H9 (cell line): ENCODE measurements at regions not wholly inside any gene's neighbourhood (a gene's known extent, or its start where the extent isn't known, plus 50 kb on each side); places are given as distances from the start of the nearest gene placed in this dataset.

ENCODE experiments used
- DNase-seq: peaks from one replicate; pipeline ENCODE4 v3.0.0-alpha.2; 2017
- H2AFZ ChIP-seq: one replicate; pipeline ENCODE4 v1.6.1; 2013; ENCODE audit warnings: mild to moderate bottlenecking, low read length, control low read depth, moderate library complexity
- H2AK5ac ChIP-seq: 2 replicates; pipeline ENCODE4 v1.6.1; 2013; ENCODE audit warnings: low read length, control low read depth, mixed read lengths; ENCODE audit not compliant: insufficient read length
- H2BK120ac ChIP-seq: one replicate; pipeline ENCODE4 v1.6.1; 2013; ENCODE audit warnings: low read depth, mild to moderate bottlenecking, low read length, control low read depth, inconsistent platforms; ENCODE audit not compliant: poor library complexity, severe bottlenecking
- H2BK12ac ChIP-seq: 2 replicates; pipeline ENCODE4 v1.6.1; 2013; ENCODE audit warnings: low read length, control low read depth, mixed read lengths, low read depth; ENCODE audit not compliant: insufficient read length
- H2BK15ac ChIP-seq: 2 replicates; pipeline ENCODE4 v1.6.1; 2013; ENCODE audit warnings: low read depth, low read length, control low read depth
- H2BK20ac ChIP-seq: one replicate; pipeline ENCODE4 v1.6.1; 2013; ENCODE audit warnings: low read depth, mild to moderate bottlenecking, low read length, control low read depth, inconsistent platforms; ENCODE audit not compliant: poor library complexity, severe bottlenecking
- H2BK5ac ChIP-seq: 2 replicates; pipeline ENCODE4 v1.6.1; 2013; ENCODE audit warnings: low read length, control low read depth, mixed read lengths; ENCODE audit not compliant: insufficient read length
- H3K14ac ChIP-seq: 2 replicates; pipeline ENCODE4 v1.6.1; 2013; ENCODE audit warnings: low read length, control low read depth; ENCODE audit not compliant: insufficient read depth
- H3K18ac ChIP-seq: 2 replicates; pipeline ENCODE4 v1.6.1; 2013; ENCODE audit warnings: low read depth, mild to moderate bottlenecking, mixed read lengths, low read length, control low read depth; ENCODE audit not compliant: insufficient read length
- H3K23ac ChIP-seq: 2 replicates; pipeline ENCODE4 v1.6.1; 2013; ENCODE audit warnings: low read length, control low read depth, mixed read lengths, low read depth; ENCODE audit not compliant: insufficient read length
- H3K23me2 ChIP-seq: 2 replicates; pipeline ENCODE4 v1.6.1; 2013; ENCODE audit warnings: low read depth, mild to moderate bottlenecking, mixed read lengths, low read length, control low read depth; ENCODE audit not compliant: insufficient read length, poor library complexity, severe bottlenecking
- H3K27ac ChIP-seq: 2 replicates; pipeline ENCODE4 v1.5.1; 2013; ENCODE audit warnings: low read length, control low read depth, mixed read lengths, low read depth; ENCODE audit not compliant: insufficient read length
- H3K27me3 ChIP-seq: 2 replicates; pipeline ENCODE4 v1.6.1; 2013; ENCODE audit warnings: low read length, control low read depth, inconsistent platforms; ENCODE audit not compliant: insufficient read depth
- H3K4ac ChIP-seq: 2 replicates; pipeline ENCODE4 v1.6.1; 2013; ENCODE audit warnings: low read depth, mild to moderate bottlenecking, control low read depth, inconsistent platforms, low read length, moderate library complexity
- H3K4me1 ChIP-seq: 2 replicates; pipeline ENCODE4 v1.6.1; 2013; ENCODE audit warnings: low read length, control low read depth, inconsistent platforms; ENCODE audit not compliant: insufficient read depth
- H3K4me2 ChIP-seq: 2 replicates; pipeline ENCODE4 v1.6.1; 2013; ENCODE audit warnings: low read length, control low read depth, mixed read lengths; ENCODE audit not compliant: insufficient read length, insufficient read depth
- H3K56ac ChIP-seq: 2 replicates; pipeline ENCODE4 v1.6.1; 2013; ENCODE audit warnings: low read depth, mild to moderate bottlenecking, mixed read lengths, low read length, control low read depth; ENCODE audit not compliant: insufficient read length
- H3K79me1 ChIP-seq: 2 replicates; pipeline ENCODE4 v1.6.1; 2013; ENCODE audit warnings: low read depth, mild to moderate bottlenecking, moderate library complexity, low read length, control low read depth, inconsistent platforms; ENCODE audit not compliant: insufficient read depth, poor library complexity, severe bottlenecking
- H3K79me2 ChIP-seq: 2 replicates; pipeline ENCODE4 v1.6.1; 2013; ENCODE audit warnings: low read length, control low read depth, inconsistent platforms; ENCODE audit not compliant: insufficient read depth
- H3K9ac ChIP-seq: 2 replicates; pipeline ENCODE4 v1.6.1; 2013; ENCODE audit warnings: low read length, control low read depth, mixed read lengths; ENCODE audit not compliant: insufficient read length; ENCODE audit errors: extremely low read depth
- H3K9me3 ChIP-seq: one replicate; pipeline ENCODE4 v1.6.1; 2013; ENCODE audit warnings: low read depth, low read length, inconsistent platforms; ENCODE audit not compliant: control insufficient read depth
- H3T11ph ChIP-seq: one replicate; pipeline ENCODE4 v1.6.1; 2013; ENCODE audit warnings: mild to moderate bottlenecking, low read length, control low read depth, inconsistent platforms
- H4K20me1 ChIP-seq: one replicate; pipeline ENCODE4 v1.6.1; 2013; ENCODE audit not compliant: control insufficient read depth, insufficient read length, insufficient read depth
- H4K5ac ChIP-seq: 2 replicates; pipeline ENCODE4 v1.6.1; 2013; ENCODE audit warnings: low read depth, mild to moderate bottlenecking, mixed read lengths, low read length, control low read depth; ENCODE audit not compliant: insufficient read length
- H4K8ac ChIP-seq: replicated peaks from 2 replicates; pipeline ENCODE4 v1.6.1; 2013; ENCODE audit warnings: low read length, control low read depth, mixed read lengths, low read depth; ENCODE audit not compliant: insufficient read length
- H4K91ac ChIP-seq: 2 replicates; pipeline ENCODE4 v1.6.1; 2013; ENCODE audit warnings: low read depth, mild to moderate bottlenecking, moderate library complexity, mixed read lengths, low read length, control low read depth; ENCODE audit not compliant: insufficient read length
- H3K27ac Mint-ChIP-seq, 3 experiments: 2 replicates in 2 of 3; 3 replicates in 1 of 3; pipeline ENCODE4 v1.8.0; 2020 to 2021; ENCODE audit warnings: mixed read lengths in 3 of 3, mild to moderate bottlenecking in 1 of 3, moderate library complexity in 1 of 3
- H3K27me3 Mint-ChIP-seq: 2 replicates; pipeline ENCODE4 v1.8.0; 2021; ENCODE audit warnings: low read depth, mild to moderate bottlenecking, moderate library complexity, mixed read lengths
- H3K36me3 Mint-ChIP-seq, 3 experiments: 2 replicates in 2 of 3; 3 replicates in 1 of 3; pipeline ENCODE4 v1.8.0; 2020 to 2021; ENCODE audit warnings: low read depth in 3 of 3, mixed read lengths in 3 of 3; ENCODE audit not compliant: insufficient read depth in 1 of 3
- H3K4me1 Mint-ChIP-seq, 2 experiments: 2 replicates each; pipeline ENCODE4 v1.8.0; 2020; ENCODE audit warnings: mixed read lengths in 2 of 2
- H3K4me3 Mint-ChIP-seq, 2 experiments: 2 replicates in 1 of 2; 3 replicates in 1 of 2; pipeline ENCODE4 v1.8.0; 2020 to 2021; ENCODE audit warnings: mild to moderate bottlenecking in 2 of 2, mixed read lengths in 2 of 2, moderate library complexity in 1 of 2
- H3K9me3 Mint-ChIP-seq, 2 experiments: 2 replicates in 1 of 2; 3 replicates in 1 of 2; pipeline ENCODE4 v1.8.0; 2020; ENCODE audit warnings: mild to moderate bottlenecking in 2 of 2, mixed read lengths in 2 of 2, moderate library complexity in 1 of 2
- CTCF ChIP-seq: fragments of 200-600 bp; sonication (generic); conservative IDR thresholded peaks from 3 replicates; pipeline ENCODE4 v1.8.0; 2021; ENCODE audit warnings: antibody characterized with exemption, mild to moderate bottlenecking
- WGBS: extraction: QIAGEN DNeasy Blood & Tissue Kit; methylation state at CpG from one replicate; pipeline ENCODE4 v1.1.7; 2013; ENCODE audit warnings: missing lambda C conversion rate, low lambda C conversion rate, mixed read lengths; ENCODE audit not compliant: insufficient read length; ENCODE audit errors: extremely low coverage; 5-methylcytosine and 5-hydroxymethylcytosine counted together

- Mint-ChIP-seq H3K36me3 (peaks cover 0 to 3% (median 0%) of the 10 kb centered on the region in 3 experiments; a peak in 1 of 7 replicates), H3K27me3 (no peaks in the 10 kb centered on the region), H3K27ac (no peak overlapping the region), H3K4me1 (peaks cover 15 to 18% of the 10 kb centered on the region in 2 experiments), H3K9me3 (peaks cover 3% of the 10 kb centered on the region in 2 experiments; a peak in 2 of 5 replicates), H3K4me3 (no peak overlapping the region)
- Histone ChIP-seq H4K5ac (no peak overlapping the region), H2BK120ac (no peak overlapping the region), H4K8ac (no peak overlapping the region), H3K56ac (no peak overlapping the region), H2AFZ (no peak overlapping the region), H3K79me2 (no peaks in the 10 kb centered on the region), H4K91ac (no peak overlapping the region), H3K27me3 (no peaks in the 10 kb centered on the region), H3K4ac (no peak overlapping the region), H3K14ac (no peak overlapping the region), H3K9ac (no peak overlapping the region), H3K18ac (no peak overlapping the region), H4K20me1 (no peaks in the 10 kb centered on the region), H2AK5ac (no peak overlapping the region), H3K79me1 (no peaks in the 10 kb centered on the region), H2BK15ac (no peak overlapping the region), H3K9me3 (no peaks in the 10 kb centered on the region), H3K23ac (no peak overlapping the region), H3K4me2 (no peak overlapping the region), H3K4me1 (no peaks in the 10 kb centered on the region; the same call in 1 of the 2 replicates), H3T11ph (no peak overlapping the region), H2BK5ac (no peak overlapping the region), H2BK20ac (no peak overlapping the region), H3K23me2 (no peaks in the 10 kb centered on the region), H3K27ac (no peak overlapping the region), H2BK12ac (no peak overlapping the region)
- no peak for TF ChIP-seq CTCF
- WGBS, result no CpG with 5 or more reads among the region's 2 CpGs
- no peak for DNase-seq
Measured at GRCh38 chr4:95754667-95755066, 85.2 kb upstream of the PDHA2 start.
